ENCODE measurements at regions not wholly inside any gene's neighbourhood (a gene's known extent, or its start where the extent isn't known, plus 50 kb on each side); places are given as distances from the start of the nearest gene placed in this dataset.

DNA sequence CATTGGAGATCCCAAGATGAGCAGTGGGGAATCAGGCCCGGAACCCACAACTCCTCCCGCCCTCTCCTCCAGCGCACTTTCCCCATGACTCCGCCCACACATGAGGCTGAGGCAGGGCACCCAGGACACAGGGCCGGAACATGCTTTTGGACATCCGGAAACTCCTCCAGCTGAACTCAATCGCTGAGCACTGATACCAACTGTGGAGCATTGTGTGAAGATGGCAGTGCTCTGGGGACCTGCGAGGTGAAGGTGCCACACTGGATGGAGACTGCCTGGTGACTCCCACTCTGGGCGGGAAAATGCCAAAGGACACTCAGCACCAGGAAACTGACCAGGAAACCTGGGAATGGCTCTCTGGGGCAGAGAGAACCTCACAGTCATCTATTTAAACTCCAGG, 189.1 kb downstream of the FAM43A start:
- TF ChIP-seq, protein P1, sequence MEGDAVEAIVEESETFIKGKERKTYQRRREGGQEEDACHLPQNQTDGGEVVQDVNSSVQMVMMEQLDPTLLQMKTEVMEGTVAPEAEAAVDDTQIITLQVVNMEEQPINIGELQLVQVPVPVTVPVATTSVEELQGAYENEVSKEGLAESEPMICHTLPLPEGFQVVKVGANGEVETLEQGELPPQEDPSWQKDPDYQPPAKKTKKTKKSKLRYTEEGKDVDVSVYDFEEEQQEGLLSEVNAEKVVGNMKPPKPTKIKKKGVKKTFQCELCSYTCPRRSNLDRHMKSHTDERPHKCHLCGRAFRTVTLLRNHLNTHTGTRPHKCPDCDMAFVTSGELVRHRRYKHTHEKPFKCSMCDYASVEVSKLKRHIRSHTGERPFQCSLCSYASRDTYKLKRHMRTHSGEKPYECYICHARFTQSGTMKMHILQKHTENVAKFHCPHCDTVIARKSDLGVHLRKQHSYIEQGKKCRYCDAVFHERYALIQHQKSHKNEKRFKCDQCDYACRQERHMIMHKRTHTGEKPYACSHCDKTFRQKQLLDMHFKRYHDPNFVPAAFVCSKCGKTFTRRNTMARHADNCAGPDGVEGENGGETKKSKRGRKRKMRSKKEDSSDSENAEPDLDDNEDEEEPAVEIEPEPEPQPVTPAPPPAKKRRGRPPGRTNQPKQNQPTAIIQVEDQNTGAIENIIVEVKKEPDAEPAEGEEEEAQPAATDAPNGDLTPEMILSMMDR (IDR thresholded peaks at IDR 0.05; ENCODE audit: insufficient read depth, low read length, poor library complexity, severe bottlenecking) = no peak
- Histone ChIP-seq H3K4me3 (replicated peaks; ENCODE audit: low read depth, low read length) (no peak overlapping the region), H3K27me3 (replicated peaks; ENCODE audit: control insufficient read depth, insufficient read depth, low read length) (no peaks in the 10 kb centered on the region), H3K36me3 (ENCODE audit: control insufficient read depth, insufficient read depth, low read length) (no peaks in the 10 kb centered on the region)
- no peak for DNase-seq (ENCODE audit: extremely low read depth, insufficient read length)

DNA sequence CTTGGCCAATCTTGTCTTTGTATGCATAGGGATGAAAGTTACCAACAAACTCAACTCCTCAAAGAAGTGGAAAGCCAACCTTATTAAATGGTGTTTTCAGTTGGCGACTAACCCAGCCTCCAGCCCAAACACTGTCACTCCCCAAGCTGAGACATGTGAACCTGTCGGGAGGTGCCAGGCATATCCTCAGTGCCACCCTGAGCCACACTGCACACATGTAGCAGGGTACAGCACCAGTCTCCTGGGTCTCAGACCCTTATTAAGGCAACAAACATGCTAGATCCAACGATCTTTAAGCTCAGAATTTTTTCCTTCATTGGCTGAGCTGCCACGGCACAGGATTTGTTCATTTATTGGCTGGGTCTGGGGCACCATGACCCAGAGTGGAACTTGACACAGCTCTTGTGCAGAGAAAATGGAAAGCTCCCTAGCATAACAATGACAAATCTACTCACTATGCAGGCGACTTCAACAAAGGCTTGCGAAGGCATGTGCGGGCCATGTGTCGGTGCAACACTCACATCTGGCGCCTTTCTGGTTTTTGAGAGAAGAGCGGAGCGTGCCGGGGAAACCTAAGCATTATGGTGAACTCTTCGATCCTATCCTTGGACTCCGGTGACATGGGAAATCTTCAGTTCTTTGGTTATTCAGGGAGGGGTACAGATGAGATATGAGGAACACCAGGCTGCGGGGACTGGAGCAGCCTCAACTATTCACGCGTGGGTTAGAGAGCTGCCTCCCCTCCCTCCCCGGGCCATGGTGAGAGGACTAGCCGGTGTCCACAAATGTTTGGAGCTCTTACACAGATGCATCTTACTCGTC, 190.1 kb downstream of the FAM43A start:
- no peak overlapping the region for H3K4me3 ChIP-seq (replicated peaks; ENCODE audit: low read depth, low read length)
- no peaks in the 10 kb centered on the region for H3K36me3 ChIP-seq (ENCODE audit: control insufficient read depth, insufficient read depth, low read length)
- no peak for DNase-seq (ENCODE audit: extremely low read depth, insufficient read length)
- no peaks in the 10 kb centered on the region for H3K27me3 ChIP-seq (replicated peaks; ENCODE audit: control insufficient read depth, insufficient read depth, low read length)
- TF ChIP-seq, protein P1 (IDR thresholded peaks at IDR 0.05; ENCODE audit: insufficient read depth, low read length, poor library complexity, severe bottlenecking) = no peak

DNA sequence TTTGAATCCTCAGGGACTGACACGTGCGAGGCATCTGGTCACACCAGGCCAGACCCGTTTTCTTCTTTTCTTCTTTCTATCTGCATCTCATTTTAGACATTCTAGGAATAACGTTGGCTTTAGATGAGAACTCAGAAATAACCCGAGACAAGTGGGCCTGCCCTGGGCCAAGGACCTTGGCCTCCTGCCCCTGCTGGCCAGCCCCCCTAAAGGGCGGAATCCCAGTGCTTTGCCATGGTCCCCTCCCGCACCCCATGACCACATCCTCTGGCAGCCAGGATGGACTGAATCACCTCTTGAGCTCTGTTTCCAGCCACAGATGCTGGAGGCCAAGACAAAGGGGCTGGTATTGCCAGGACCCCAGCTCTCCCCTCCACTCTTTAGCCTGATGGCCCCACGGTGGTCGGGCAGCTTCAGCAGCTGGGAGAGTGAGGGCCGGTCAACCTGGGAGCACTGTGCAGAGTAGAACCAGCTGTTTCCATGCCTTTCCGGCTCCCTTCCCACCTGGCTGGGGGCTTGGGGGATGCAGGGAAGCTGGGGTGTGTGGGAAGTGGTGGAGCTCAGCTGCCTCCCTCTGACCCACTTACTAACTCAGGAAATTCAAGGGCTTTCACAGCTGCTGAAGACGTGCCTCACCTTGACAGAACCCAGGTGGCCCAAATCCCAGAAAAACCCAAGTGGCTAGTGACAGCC, 190.9 kb downstream of the FAM43A start:
- Histone ChIP-seq H3K27me3 (replicated peaks; ENCODE audit: control insufficient read depth, insufficient read depth, low read length) (no peaks in the 10 kb centered on the region; the same call in 1 of the 2 replicates), H3K36me3 (ENCODE audit: control insufficient read depth, insufficient read depth, low read length) (no peaks in the 10 kb centered on the region), H3K4me3 (replicated peaks; ENCODE audit: low read depth, low read length) (no peak overlapping the region)
- DNase-seq (ENCODE audit: extremely low read depth, insufficient read length) = no peak
- TF ChIP-seq, protein P1 (IDR thresholded peaks at IDR 0.05; ENCODE audit: insufficient read depth, low read length, poor library complexity, severe bottlenecking) = no peak

DNA sequence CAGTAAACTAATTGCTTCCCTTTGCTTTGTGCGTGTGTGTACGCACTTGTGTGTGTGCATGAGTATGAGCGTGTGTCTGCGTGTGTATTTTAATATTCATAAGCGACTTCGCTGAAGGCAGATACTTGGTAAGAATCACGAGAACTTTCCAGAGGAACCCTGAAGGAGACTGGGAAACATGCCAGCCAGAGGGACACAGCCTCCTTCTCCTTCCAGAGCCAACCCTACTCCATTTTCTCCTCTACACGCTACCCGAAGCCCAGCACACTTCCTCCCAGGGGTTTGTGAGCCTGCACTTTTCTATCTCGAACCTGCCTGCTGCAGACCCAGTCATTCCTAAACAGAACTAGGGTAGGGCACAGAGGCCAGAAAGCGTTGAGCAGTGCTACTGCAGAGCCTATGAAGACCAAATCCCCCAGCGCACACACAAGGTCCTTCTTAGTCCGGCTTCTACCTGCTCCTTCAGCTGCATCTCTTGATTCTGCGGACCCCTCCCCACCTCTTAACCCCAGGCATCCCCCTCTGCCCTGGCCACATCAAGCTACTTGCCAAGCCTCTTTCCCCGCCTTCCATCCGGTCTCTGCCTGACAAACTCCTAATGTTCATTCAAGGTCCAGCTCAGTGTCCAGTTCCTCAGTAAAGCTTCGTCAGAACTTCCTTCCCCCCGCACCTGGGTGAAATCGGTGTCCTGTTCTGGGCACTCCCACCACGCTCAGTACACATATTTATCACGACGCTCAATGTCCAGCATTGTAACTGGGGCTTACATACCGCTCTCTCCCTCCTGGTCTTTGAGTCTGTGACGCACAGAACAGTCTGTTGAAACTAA, 191.8 kb downstream of the FAM43A start:
- no peak overlapping the region for H3K4me3 ChIP-seq (replicated peaks; ENCODE audit: low read depth, low read length)
- no peak for DNase-seq (ENCODE audit: extremely low read depth, insufficient read length)
- no peaks in the 10 kb centered on the region for H3K36me3 ChIP-seq (ENCODE audit: control insufficient read depth, insufficient read depth, low read length)

More for the DNA sequence above, 191.8 kb downstream of the FAM43A start:
- no peaks in the 10 kb centered on the region; the same call in 1 of the 2 replicates for H3K27me3 ChIP-seq (replicated peaks; ENCODE audit: control insufficient read depth, insufficient read depth, low read length)
- TF ChIP-seq, protein P1 (IDR thresholded peaks at IDR 0.05; ENCODE audit: insufficient read depth, low read length, poor library complexity, severe bottlenecking) = no peak
